CD4-positive, alpha-beta T cell treated with Interferon gamma for 1 hour (primary cell): ENCODE measurements at regions not wholly inside any gene's neighbourhood (a gene's known extent, or its start where the extent isn't known, plus 50 kb on each side); places are given as distances from the start of the nearest gene placed in this dataset.

Experiments used
- DNase-seq: peaks from one replicate; pipeline ENCODE4 v3.0.0-alpha.2; 2020

DNA sequence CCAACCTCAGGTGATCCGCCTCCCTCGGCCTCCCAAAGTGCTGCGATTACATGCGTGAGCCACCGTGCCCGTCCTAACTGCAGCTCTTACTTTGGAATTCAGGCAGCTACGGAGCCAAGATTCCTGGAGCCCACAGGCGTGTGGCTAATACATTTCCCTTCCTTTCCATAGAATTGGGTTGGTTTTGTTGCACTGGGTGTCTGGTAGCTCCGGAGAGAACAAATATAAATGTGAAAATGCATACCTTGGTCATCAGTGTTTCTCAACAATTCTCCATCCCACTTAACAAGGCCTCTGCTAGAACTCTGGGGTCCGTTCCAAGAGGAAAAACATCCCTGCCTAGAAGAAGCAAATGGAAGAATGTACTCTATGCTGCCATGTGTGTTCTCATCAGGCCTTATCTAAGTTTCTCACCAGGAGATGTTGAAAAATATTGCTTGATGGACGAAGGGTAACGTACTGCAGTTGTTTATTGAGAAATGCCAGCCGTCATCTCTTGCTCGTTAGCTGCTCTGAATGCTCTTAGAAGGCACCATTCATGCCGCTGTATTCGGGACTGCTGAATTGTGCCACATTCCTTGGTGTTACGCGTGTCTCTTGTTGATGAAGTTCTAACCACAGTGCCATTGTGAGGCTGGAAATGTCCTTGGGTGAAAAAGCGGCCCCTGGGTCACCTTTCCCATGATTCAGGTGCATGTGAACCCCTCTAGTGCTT, 50.5 kb upstream of the CD99 start:
- DNase-seq, result no peak

DNA sequence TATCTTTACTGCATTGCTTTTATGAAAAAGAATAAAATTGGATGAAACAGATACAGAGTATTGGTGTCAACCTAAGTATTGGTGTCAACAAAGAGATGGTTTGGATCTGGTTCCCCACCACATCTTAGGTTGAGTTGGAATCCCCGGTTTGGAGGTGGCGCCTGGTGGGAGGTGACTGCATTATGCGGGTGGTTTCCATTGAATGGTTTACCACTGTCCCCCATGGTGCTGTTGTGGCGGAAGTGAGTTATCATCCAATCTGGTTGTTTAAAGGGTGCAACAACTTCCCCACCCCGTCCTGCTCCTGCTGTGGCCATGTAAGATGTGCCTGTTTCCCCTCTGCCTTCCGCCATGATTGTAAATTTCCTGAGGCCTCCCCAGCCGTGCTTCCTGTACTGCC, 52.8 kb upstream of the CD99 start:
- DNase-seq, result no peak

DNA sequence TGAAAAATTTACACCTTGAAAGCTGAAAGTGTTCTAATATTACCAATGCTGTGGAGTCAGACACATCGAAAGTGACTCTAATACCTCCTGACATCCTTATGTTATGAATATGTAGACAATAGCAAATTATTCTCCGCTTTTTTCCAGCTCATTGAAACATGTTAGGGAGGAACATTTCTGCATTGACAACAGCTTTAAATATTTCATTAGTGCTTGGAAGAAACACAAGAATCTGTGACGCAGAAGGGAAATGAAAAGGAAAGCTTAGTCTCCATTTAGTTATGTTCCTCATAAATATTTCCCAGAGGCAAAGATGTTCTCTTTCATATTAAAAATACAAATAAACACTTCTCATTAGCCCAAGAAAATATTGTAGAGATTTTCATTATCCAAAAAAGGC, 55.8 kb upstream of the CD99 start:
- DNase-seq, result no peak

DNA sequence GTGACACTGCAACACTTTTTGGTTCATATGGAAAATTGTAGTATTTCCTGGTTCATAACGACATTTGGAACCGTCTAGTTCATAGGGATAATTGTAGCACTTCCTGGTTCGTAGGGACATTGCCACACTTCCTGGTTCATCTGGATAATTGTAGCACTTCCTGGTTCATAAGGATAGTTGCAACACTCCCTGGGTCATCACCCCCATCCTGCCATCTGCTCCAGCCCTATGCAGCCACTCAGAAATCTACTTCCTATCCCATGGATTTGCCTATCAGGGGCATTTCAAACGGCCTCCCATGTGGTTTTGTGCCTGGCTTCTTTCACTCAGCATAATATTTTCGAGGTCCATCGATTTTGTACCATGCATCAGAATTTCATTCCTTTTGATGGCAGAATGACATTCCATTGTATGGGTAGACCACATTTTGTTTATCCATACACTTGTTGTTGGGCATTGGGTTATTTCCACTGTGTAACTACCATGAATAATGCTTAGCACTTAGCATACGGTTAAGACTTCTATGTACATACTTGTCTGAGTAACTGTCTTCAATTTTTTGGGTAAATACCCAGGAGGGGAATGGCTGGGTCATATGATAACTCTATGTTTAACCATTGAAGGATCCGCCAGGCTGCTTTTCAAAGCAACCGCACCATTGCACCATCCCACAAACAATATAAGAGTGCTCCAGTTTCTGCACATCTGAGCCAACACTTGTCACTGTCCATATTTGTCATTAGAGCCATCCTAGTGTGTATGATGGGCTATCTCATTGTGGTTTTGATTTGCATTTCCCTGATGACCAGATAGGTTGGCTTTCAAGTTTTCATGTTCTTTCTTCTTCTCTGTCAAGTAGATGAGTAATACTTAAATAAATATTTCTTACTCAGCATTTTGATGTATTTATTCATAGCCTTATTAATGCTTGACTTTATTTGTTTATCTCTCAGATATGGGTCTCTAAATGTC, 58.3 kb upstream of the CD99 start:
- DNase-seq, result no peak

DNA sequence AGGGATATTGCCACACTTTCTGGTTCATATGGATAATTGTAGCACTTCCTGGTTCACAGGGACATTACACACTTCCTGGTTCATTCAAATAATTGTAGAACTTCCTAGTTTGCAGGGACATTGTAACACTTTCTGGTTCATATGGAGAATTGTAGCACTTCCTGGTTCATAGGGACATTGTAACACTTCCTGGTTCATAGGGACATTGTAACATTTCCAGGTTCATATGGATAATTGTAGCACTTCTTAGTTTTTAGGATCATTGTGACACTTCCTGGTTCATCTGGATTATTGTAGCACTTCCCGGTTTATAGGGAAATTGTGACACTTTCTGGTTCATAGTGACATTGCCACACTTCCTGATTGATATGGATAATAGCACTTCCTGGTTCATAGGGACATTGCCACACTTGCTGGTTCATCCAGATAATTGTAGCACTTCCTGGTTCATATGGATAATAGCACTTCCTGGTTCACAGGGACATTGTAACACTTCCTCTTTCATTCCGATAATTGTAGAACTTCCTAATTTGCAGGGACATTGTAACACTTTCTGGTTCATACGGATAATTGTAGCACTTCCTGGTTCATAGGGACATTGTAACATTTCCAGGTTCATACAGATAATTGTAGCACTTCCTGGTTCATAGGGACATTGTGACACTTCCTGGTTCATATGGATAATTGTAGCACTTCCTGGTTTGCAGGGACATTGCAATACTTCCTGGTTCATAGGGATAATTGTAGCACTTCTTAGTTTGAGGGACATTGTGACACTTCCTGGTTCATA, 59.2 kb upstream of the CD99 start:
- peak; percentile 11 for DNase-seq

DNA sequence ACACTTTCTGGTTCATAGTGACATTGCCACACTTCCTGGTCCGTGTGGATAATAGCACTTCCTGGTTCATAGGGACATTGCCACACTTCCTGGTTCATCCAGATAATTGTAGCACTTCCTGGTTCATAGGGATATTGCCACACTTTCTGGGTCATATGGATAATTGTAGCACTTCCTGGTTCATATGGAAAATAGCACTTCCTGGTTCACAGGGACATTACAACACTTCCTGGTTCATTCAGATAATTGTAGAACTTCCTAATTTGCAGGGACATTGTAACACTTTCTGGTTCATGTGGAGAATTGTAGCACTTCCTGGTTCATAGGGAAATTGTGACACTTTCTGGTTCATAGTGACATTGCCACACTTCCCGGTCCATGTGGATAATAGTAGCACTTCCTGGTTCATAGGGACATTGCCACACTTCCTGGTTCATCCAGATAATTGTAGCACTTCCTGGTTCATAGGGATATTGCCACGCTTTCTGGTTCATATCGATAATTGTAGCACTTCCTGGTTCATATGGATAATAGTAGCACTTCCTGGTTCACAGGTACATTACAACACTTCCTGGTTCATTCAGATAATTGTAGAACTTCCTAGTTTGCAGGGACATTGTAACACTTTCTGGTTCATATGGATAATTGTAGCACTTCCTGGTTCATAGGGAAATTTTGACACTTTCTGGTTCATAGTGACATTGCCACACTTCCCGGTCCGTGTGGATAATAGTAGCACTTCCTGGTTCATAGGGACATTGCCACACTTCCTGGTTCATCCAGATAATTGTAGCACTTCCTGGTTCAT, 60.0 kb upstream of the CD99 start:
- DNase-seq, result peak; percentile 75

DNA sequence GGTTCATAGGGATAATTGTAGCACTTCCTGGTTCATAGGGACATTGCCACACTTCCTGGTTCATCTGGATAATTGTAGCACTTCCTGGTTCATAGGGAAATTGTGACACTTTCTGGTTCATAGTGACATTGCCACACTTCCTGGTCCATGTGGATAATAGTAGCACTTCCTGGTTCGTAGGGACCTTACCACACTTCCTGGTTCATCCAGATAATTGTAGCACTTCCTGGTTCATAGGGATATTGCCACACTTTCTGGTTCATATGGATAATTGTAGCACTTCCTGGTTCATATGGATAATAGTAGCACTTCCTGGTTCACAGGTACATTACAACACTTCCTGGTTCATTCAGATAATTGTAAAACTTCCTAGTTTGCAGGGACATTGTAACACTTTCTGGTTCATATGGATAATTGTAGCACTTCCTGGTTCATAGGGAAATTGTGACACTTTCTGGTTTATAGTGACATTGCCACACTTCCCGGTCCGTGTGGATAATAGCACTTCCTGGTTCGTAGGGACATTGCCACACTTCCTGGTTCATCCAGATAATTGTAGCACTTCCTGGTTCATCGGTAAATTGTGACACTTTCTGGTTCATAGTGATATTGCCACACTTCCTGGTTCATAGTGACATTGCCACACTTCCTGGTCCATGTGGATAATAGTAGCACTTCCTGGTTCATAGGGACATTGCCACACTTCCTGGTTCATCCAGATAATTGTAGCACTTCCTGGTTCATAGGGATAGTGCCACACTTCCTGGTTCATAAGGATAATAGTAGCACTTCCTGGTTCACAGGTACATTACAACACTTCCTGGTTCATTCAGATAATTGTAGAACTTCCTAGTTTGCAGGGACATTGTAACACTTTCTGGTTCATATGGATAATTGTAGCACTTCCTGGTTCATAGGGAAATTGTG, 60.8 kb upstream of the CD99 start:
- peak; percentile 84 for DNase-seq

DNA sequence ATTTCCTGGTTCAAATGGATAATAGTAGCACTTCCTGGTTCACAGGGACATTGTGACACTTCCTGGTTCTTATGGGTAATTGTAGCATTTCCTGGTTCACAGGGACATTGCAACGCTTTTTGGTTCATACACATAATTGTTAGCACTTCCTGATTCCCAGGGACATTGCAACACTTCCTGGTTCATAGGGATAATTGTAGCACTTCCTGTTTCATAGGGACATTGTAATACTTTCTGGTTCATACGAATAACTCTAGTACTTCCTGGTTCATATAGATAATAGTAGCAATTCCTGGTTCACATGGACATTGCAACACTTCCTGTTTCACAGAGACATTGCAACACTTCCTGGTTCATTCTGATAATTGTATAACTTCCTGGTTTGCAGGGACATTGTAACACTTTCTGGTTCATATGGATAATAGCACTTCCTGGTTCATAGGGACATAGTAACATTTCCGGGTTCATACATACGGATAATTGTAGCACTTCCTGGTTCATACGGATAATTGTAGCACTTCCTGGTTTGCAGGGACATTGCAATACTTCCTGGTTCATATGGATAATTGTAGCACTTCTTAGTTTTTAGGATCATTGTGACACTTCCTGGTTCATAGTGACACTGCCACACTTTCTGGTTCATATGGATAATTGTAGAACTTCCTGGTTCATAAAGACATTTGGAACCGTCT, 61.6 kb upstream of the CD99 start:
- no peak for DNase-seq

DNA sequence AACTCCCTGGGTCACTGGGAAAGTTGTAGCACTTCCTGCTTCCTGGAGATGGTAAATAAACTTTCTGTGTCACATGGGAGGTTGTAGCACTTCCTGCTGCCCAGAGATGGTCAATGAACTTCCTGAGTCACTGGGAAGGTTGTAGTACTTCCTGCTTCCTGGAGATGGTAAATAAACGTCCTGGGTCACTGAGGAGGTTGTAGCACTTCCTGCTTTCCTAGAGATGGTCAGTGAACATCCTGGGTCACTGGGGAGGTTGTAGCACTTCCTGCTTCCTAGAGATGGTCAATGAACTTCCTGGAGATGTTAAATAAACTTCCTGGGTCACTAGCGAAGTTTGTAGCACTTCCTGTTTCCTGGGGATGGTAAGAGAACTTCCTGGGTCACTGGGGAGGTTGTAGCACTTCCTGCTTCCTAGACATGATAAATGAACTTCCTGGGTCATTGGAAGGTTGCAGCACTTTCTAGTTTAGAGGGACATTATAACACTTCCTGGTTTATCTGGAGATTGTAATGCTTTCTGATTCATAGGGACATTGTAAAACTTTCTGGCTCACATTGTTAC, 62.3 kb upstream of the CD99 start:
- DNase-seq, result peak; percentile 18

DNA sequence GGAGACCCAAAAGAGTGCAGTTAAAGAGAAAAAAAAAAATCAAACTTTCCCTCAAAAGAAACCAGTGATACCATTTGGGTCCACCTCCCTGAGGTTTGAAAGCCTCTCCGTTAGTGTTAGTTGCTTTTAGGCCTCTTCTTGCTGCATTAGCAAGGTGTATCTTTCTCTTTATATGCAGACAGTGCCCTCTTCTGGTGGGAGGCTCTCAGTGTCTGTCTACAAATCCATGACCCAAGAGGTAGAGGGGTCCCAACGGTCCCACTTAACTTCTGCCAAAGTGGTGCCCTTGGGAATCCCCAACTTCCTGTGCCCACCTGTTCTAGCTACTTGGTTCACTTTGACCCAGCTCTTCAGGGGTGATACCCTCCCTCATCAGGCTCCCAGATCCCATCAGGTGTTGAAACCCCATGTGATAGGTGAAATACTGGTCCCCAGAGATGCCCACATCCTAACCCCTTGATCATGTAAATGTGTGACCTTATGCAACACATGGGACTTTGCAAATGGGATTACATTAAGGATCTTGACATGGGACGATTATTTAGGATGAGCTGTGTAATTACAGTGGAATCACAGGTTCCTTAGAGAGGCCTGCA, 63.7 kb upstream of the CD99 start:
- peak; percentile 14 for DNase-seq

DNA sequence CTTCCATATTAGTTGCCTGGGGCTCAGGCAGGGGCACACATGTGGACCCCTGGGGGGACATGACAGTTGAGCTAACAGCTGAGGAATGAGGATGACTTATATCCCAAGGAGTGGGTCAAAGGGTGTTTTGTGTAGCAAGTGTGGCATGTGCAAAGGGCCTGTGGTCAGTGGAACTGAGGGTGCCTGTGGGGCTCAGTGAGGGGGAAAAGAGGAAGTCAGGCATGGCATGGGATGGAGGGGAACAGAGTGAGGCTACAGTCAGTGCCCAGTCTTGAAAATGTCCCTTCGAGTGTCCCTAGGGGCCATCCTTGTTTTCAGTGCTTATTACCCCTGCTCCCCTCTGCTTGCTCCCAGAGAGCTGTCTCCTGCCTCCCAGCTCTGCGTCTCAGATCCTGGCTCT, 64.3 kb upstream of the CD99 start:
- DNase-seq, result no peak

DNA sequence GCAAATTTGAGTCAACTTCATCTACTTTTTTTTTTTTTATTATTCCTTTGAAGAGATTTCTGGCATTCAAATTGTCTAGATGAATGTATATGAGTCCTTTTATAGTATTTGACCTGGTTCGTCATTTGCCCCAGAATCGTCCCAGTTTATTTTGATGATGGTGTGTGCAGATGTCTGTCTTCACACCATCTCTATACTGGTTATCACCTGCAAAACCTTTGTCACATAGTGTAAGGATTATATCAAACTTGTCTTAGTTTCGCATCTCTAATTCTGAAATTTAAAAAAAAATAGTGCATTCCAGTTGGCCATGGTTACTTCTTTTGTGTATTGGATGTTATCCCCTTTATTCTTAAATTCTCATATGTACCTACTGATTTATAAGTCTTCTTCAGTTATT, 70.5 kb upstream of the CD99 start:
- no peak for DNase-seq

DNA sequence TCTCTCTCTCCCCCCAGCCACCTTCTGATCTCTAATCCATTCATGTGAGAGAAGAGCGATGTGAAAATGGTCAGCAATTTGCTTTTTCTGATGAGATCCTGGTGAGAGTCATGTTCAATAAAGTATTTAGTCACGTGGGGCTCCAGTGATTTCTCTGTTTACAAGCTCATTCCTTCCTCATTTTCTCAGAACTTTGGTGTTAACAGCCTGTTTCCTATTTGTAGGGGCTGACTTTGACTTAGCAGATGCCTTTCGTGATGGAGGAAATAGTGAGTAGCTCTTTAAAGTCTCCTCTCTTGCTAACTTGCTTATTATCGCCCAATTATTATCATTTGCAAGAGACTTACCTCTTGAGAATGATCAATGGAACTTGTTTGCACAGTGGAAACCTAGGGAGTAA, 72.6 kb upstream of the CD99 start:
- DNase-seq, result no peak

DNA sequence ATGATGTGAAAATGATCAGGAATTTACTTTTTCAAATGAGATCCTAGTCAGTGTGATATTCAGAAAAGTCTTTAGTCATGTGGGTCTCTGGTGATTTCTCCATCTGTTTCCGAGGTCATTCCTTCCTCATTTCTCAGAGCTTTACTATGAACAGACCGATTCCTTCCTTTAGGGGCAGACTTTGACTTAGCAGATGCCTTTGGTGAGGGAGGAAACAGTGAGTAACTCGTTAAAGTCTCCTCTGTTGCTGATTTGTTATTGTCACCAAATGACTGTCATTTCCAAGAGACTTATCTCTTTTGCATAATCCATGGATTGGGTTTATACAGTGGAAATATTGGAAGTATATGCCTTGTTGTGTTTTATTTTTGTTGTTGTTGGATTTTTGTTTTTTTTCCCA, 76.2 kb upstream of the CD99 start:
- no peak for DNase-seq

DNA sequence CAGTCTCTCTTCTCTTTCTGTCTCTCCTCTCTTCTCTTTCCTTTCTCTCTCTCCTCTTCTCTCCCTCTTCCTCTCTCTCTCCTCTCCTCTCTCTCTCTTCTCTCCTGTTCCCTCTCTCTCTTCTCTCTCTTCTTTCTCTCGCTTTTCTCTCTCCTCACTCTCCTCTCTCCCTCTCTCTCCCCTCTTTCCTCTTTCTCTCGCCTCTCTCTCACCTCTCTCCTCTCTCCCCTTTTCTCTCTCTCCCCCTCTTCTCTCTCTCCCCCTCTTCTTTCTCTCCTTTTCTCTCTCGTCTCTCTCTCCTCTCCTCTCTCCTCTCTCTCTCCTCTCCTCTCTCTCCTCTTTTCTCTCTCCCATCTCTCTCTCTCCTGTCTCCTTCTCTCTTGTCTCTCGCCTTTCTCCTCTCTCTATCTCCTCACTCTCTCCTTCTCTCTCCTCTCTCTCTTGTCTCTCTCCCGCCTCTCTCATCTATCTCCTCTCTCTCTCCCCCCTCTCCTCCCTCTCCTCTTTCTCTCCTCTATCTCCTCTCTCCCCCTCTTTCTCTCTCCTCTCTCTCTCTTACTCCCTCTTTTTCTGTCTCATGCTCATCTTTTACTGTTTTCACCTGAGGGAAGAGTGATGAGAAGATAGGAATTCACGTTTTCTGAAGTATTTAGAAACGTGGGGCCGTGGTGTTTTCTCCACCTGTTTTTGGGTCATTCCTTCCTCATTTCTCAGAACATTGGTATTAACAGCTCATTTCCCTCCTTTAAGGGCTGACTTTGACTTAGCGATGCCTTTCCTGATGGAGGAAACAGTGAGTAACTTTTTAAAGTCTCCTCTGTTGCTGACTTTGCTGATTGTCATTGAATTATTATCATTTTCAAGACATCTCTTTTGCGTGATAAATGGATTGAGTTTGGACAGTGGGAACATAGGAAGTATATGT, 80.6 kb upstream of the CD99 start:
- DNase-seq, result no peak

DNA sequence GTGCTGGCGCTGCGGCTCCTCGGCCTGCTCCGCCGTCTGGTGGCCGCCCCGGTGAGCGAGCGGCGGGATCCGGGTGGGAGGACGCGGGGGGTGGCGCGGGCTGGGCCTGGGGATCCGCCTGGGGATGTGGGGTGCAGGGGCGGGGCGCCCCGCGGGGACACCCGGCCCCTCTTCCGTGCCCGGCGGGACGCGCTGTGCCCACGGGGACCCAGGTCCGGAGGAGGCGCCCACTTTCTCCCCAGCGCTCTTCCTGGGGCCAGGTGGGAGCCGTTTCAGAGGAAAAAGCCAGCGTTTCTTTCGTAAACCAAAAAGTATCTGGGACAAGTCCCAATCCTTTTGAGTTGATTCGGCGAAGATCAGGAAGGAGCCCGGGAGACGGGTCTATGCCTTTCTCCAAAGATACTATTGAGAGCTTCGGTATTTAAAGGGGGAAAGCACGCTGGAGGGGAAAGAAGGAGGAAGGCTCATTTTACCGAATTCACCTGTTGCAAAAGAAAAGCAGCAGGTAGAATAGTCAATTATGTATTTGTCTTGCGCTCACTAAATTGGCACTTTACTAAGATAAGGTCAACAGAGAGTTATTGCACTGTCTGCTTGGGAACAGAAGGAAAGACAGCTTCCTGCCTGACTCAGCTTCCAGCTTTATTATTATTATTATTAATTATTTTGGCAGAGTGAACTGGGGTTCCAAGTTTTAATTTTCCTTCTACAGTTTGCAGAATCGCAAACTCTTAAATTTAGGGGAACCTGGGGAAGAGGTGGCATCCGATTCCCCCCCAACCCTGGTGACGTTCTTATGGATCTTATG, 81.5 kb upstream of the CD99 start:
- no peak for DNase-seq

DNA sequence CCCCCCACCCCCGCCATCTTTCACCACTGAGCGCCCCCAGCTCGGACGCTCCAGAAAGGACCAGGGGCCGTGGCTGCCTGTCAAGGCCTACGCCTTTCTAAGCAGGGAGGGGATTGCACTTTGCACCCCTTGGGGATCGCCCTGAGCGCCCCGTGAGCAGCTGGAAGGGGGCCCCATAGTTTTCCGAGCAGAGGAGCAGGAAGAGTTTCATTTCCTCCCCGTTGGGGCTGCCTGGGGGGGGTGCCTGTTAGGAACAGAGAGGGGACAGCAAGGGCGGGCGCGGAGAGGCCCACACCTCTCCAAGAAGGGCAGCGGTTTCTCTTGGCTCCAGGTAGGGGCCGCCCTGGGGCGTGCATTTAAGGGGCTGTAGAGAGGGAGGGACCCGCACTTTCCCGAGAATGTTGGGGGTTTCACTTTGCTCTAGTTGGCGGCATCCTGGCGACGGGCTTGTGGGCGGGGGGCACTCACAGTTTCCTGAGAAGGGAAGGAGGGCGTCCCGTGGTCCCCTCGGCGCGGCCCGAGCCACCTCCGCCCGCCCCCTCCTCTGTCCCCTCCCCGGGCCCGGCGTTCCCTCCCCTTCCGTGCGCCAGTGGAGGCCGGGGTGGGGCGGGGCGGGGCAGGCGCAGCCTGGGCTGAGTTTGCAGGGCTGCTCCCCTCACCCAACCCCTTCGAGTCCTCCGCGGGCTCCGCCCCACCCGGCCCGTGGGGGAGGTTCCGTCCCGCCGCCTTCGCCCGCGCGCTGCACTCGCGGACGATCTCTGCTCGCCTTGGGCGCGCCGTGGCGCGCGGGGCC, 82.3 kb upstream of the CD99 start:
- peak; percentile 86 for DNase-seq
